ENCODE measurements at regions not wholly inside any gene's neighbourhood (a gene's known extent, or its start where the extent isn't known, plus 50 kb on each side); places are given as distances from the start of the nearest gene placed in this dataset.

DNA sequence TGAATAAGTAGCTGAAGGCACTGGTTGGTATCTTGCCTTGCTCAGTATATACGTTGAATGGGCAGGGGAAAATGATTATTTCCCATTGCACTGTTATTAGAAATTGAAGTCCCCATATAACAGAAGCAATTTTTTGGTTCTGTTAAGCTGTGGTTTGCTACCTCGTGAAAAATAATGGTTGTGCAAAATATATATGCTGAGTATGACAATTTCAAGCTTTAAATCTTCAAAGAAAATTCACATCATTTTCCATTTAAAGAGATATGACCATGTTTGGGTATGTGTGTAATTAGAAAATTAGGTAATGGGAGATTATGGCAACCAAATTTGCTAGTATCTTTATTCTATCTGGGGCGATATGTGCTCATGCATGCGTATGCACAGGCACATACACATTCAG, 139.8 kb downstream of the DMAC1 start:
- Mint-ChIP-seq H3K4me3 (ENCODE audit: low read depth) (no peak overlapping the region), H3K9me3 (ENCODE audit: low read depth) (peaks cover 3% of the 10 kb centered on the region), H3K27ac (no peak overlapping the region), H3K4me1 (ENCODE audit: low read depth) (peaks cover 12% of the 10 kb centered on the region), H3K27me3 (no peaks in the 10 kb centered on the region), H3K36me3 (ENCODE audit: insufficient read depth) (peaks cover 2% of the 10 kb centered on the region)
- no peak for TF ChIP-seq CTCF (IDR thresholded peaks at IDR 0.05; ENCODE audit: unreplicated experiment)
- no peak for DNase-seq (ENCODE audit: low spot score, unreplicated experiment)

DNA sequence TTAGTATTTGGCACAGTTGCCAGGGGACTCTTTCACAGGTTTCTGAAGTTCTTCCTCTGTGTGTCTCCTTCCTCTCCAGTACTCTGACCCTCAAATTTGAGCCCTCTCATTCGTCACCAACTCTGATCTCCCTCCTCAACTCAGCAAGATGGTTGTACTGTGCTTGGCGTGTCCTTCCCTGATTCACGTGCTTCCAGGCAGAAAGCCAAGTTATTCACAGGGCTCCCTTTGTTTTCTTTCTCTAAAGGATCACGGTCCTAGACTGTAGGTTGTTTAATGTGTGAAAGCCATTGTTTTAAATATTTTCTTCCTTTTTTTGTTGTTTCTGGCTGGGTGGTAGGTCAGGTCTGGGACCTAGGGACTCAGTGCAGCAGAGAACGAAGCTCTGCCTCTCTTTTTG, 142.9 kb downstream of the DMAC1 start:
- Mint-ChIP-seq H3K36me3 (ENCODE audit: insufficient read depth) (peaks cover 2% of the 10 kb centered on the region), H3K27ac (no peak overlapping the region), H3K4me3 (ENCODE audit: low read depth) (no peak overlapping the region)

DNA sequence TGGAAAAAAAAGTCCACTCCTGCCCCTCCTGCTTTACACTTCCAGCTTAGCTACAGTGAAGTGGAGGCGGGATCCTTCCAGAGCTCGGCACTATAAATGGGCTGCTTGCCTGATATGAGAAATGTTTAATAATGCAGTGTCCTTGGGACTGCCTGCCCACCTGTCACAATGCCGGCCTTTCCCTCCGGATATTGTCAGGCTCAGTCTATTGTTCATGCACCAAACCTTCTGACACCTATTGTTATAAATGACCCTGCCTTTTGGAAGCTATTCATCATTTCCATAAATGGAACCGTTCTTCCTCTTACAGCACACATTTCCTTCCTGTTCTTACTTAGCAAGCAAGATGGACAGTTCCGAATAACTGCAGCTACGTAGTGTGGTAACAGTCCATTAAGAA, 146.3 kb downstream of the DMAC1 start:
- peaks cover 6% of the 10 kb centered on the region for H3K9me3 Mint-ChIP-seq (ENCODE audit: low read depth)
- peaks cover 2% of the 10 kb centered on the region for H3K36me3 Mint-ChIP-seq (ENCODE audit: insufficient read depth)

More for the DNA sequence above, 142.9 kb downstream of the DMAC1 start:
- peaks cover 11% of the 10 kb centered on the region for H3K4me1 Mint-ChIP-seq (ENCODE audit: low read depth)
- H3K27me3 Mint-ChIP-seq, result no peaks in the 10 kb centered on the region
- no peak for TF ChIP-seq CTCF (IDR thresholded peaks at IDR 0.05; ENCODE audit: unreplicated experiment)
- peaks cover 3% of the 10 kb centered on the region for H3K9me3 Mint-ChIP-seq (ENCODE audit: low read depth)
- DNase-seq (ENCODE audit: low spot score, unreplicated experiment), result no peak

DNA sequence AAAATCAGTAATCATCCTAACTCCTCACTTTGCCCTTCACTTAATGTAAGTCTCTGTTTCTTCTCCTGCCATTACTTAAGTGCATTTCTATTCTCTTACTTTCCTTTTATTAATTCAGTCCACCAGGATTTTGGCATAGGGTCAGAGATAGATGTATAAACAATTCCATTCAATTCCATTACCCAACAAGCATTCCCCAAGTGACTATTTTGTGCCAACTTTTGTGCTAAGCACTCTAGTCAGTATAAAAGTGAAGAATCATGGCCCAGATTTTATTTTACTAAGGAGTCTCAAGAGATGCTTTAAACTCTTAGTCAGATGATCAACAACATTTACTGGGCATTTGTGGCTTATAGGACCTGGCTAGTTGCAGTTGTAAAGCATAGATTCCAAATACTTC, 159.3 kb downstream of the DMAC1 start:
- Mint-ChIP-seq H3K36me3 (ENCODE audit: insufficient read depth) (peaks cover 2% of the 10 kb centered on the region), H3K27ac (no peak overlapping the region), H3K9me3 (ENCODE audit: low read depth) (peaks cover 16% of the 10 kb centered on the region), H3K4me3 (ENCODE audit: low read depth) (no peak overlapping the region), H3K27me3 (no peaks in the 10 kb centered on the region), H3K4me1 (ENCODE audit: low read depth) (peaks cover 13% of the 10 kb centered on the region)
- DNase-seq (ENCODE audit: low spot score, unreplicated experiment), result no peak
- no peak for TF ChIP-seq CTCF (IDR thresholded peaks at IDR 0.05; ENCODE audit: unreplicated experiment)

More for the DNA sequence above, 146.3 kb downstream of the DMAC1 start:
- TF ChIP-seq CTCF (IDR thresholded peaks at IDR 0.05; ENCODE audit: unreplicated experiment), result no peak
- no peaks in the 10 kb centered on the region for H3K27me3 Mint-ChIP-seq
- H3K4me3 Mint-ChIP-seq (ENCODE audit: low read depth), result no peak overlapping the region
- H3K4me1 Mint-ChIP-seq (ENCODE audit: low read depth), result peaks cover 11% of the 10 kb centered on the region
- H3K27ac Mint-ChIP-seq, result no peak overlapping the region
- no peak for DNase-seq (ENCODE audit: low spot score, unreplicated experiment)

DNA sequence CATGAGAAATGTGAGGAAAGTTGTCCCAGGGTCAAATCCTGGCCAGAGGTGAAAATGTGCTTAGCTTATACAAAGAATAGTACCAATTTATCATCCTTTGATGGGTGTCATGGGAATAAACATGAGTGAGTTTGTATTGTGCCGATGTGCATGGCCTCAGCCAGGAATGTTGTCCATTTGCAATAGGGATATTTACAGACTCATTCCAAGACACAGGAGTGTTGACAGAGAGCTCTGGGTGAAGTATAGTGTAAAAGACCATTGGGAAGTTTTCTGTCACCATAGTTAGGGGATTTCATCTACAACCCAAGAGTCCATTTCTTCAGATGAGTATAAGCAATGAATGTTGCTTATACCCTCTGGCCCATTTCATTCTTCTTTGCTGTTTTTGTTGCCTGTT, 160.1 kb downstream of the DMAC1 start:
- Mint-ChIP-seq H3K4me3 (ENCODE audit: low read depth) (no peak overlapping the region), H3K27ac (no peak overlapping the region), H3K36me3 (ENCODE audit: insufficient read depth) (no peaks in the 10 kb centered on the region), H3K9me3 (ENCODE audit: low read depth) (peaks cover 12% of the 10 kb centered on the region), H3K4me1 (ENCODE audit: low read depth) (peaks cover 13% of the 10 kb centered on the region), H3K27me3 (no peaks in the 10 kb centered on the region)
- no peak for DNase-seq (ENCODE audit: low spot score, unreplicated experiment)
- TF ChIP-seq CTCF (IDR thresholded peaks at IDR 0.05; ENCODE audit: unreplicated experiment), result no peak

Data from progenitor cell of endocrine pancreas (in vitro differentiated cells).